HG02981 (cell line): ENCODE measurements at regions not wholly inside any gene's neighbourhood (a gene's known extent, or its start where the extent isn't known, plus 50 kb on each side); places are given as distances from the start of the nearest gene placed in this dataset.
"Not testable (repeated sequence)": the region's sequence is repeated elsewhere in the genome, so short reads cannot be mapped to it uniquely, and the experiment has no call there.

ENCODE experiments used
- ATAC-seq: cut with Tn5 transposase; IDR thresholded peaks from one replicate; pipeline ENCODE4 v1.9.1; 2021; ENCODE audit warnings: mild to moderate bottlenecking, moderate library complexity; ENCODE audit not compliant: unreplicated experiment

- no peak for ATAC-seq
Observed at GRCh38 chr20:60780388-60781025, 471.6 kb upstream of the CDH4 start.

GRCh38 chr20:60782959-60783625 is 469.0 kb upstream of the CDH4 start:
- ATAC-seq: no peak

- no peak for ATAC-seq
Observed at GRCh38 chr20:60785301-60785700, 466.8 kb upstream of the CDH4 start.

GRCh38 chr20:60785785-60786184 is 466.3 kb upstream of the CDH4 start:
- ATAC-seq: no peak

GRCh38 chr20:60786686-60787217 is 465.3 kb upstream of the CDH4 start:
- ATAC-seq: no peak

GRCh38 chr20:60787276-60787675 is 464.8 kb upstream of the CDH4 start:
- no peak for ATAC-seq

GRCh38 chr20:60788070-60788469 is 464.0 kb upstream of the CDH4 start:
- no peak for ATAC-seq

GRCh38 chr20:60789399-60789798 is 462.7 kb upstream of the CDH4 start:
- no peak for ATAC-seq

- ATAC-seq: not testable (repeated sequence)
Observed at GRCh38 chr20:60790339-60790738, 461.7 kb upstream of the CDH4 start.

- ATAC-seq: no peak
Observed at GRCh38 chr20:60791823-60792222, 460.2 kb upstream of the CDH4 start.

GRCh38 chr20:60792941-60793340 is 459.1 kb upstream of the CDH4 start:
- ATAC-seq: no peak

GRCh38 chr20:60794674-60795073 is 457.4 kb upstream of the CDH4 start:
- ATAC-seq: no peak

- no peak for ATAC-seq
Observed at GRCh38 chr20:60795651-60796050, 456.4 kb upstream of the CDH4 start.

- ATAC-seq: no peak
Observed at GRCh38 chr20:60800185-60800584, 451.9 kb upstream of the CDH4 start.

GRCh38 chr20:60802676-60803075 is 449.4 kb upstream of the CDH4 start:
- ATAC-seq: no peak

GRCh38 chr20:60803335-60804055 is 448.6 kb upstream of the CDH4 start:
- ATAC-seq: no peak

- ATAC-seq: no peak
Observed at GRCh38 chr20:60804240-60804917, 447.7 kb upstream of the CDH4 start.

- ATAC-seq: no peak
Observed at GRCh38 chr20:60804918-60805630, 447.0 kb upstream of the CDH4 start.

GRCh38 chr20:60806354-60806753 is 445.7 kb upstream of the CDH4 start:
- ATAC-seq: no peak

- no peak for ATAC-seq
Observed at GRCh38 chr20:60806824-60807223, 445.2 kb upstream of the CDH4 start.
